A549 (cell line): ENCODE measurements at regions not wholly inside any gene's neighbourhood (a gene's known extent, or its start where the extent isn't known, plus 50 kb on each side); places are given as distances from the start of the nearest gene placed in this dataset.
"Not testable (repeated sequence)": the region's sequence is repeated elsewhere in the genome, so short reads cannot be mapped to it uniquely, and the experiment has no call there.

ENCODE experiments used
- ATAC-seq, 2 experiments: fragments of 200-7000 bp in 1 of 2; fragments of >200 bp in 1 of 2; cut with Nextera tagmentation in 1 of 2; cut with Tn5 transposase in 1 of 2; 3 replicates each; pipeline versions ENCODE4 v1.8.0 to v1.9.1; 2018 to 2020; ENCODE audit warnings: mild to moderate bottlenecking in 1 of 2, moderate library complexity in 1 of 2
- CTCF ChIA-PET: fragments of 300-600 bp; sonication (Branson Sonifier 250); formaldehyde crosslinking; extraction: SDS; loops from one replicate; lab custom pipeline; 2021; ENCODE audit warnings: antibody characterized with exemption, inconsistent platforms; lab: Yijun Ruan, JAX
- POLR2A ChIA-PET: fragments of 350-600 bp; formaldehyde crosslinking; extraction: SDS; loops from one replicate; lab custom pipeline; 2021; ENCODE audit warnings: antibody characterized with exemption, inconsistent platforms; lab: Yijun Ruan, JAX
- DNase-seq, 2 experiments: peaks; one replicate each; pipeline versions ENCODE4 v3.0.0 to v3.0.0-alpha.2; 2011 to 2016; ENCODE audit warnings: low read depth in 1 of 2, low spot score in 1 of 2
- FAIRE-seq: peaks from 2 replicates; lab custom pipeline; 2011; peaks lifted over from hg19 to GRCh38; lab: Jason Lieb, UNC
- H3K27ac ChIP-seq, 2 experiments: fragments of >200 bp; sonication (Bioruptor Twin); formaldehyde crosslinking; 3 replicates each; pipeline ENCODE4 v1.5.1; 2016 to 2017
- H3K4me1 ChIP-seq: fragments of >200 bp; sonication (Bioruptor Twin); formaldehyde crosslinking; 3 replicates; pipeline ENCODE4 v1.6.1; 2016
- H3K4me2 ChIP-seq: fragments of >200 bp; sonication (Bioruptor Twin); formaldehyde crosslinking; 3 replicates; pipeline ENCODE4 v1.6.1; 2016
- H3K4me3 ChIP-seq: fragments of >200 bp; sonication (Bioruptor Twin); formaldehyde crosslinking; 3 replicates; pipeline ENCODE4 v1.5.1; 2016
- H3K9me3 ChIP-seq: fragments of >200 bp; sonication (Bioruptor Twin); formaldehyde crosslinking; 3 replicates; pipeline ENCODE4 v1.6.1; 2016
- BHLHE40 ChIP-seq: IDR thresholded peaks from 2 replicates; pipeline ENCODE4 v1.6.1; 2012; ENCODE audit warnings: low read depth, low read length, inconsistent platforms
- CEBPB ChIP-seq, 2 experiments: fragments of >200 bp in 1 of 2; sonication (Bioruptor Twin) in 1 of 2; formaldehyde crosslinking in 1 of 2; IDR thresholded peaks; 2 replicates each; pipeline ENCODE4 v1.6.1; 2012 to 2016
- CHD4 ChIP-seq: fragments of 200-600 bp; sonication (generic); IDR thresholded peaks from 2 replicates; pipeline ENCODE4 v1.6.1; 2016; ENCODE audit warnings: antibody characterized with exemption, mild to moderate bottlenecking, borderline replicate concordance
- E2F6 ChIP-seq: IDR thresholded peaks from 2 replicates; pipeline ENCODE4 v1.6.1; 2012; ENCODE audit warnings: low read depth, borderline replicate concordance
- ELK1 ChIP-seq: fragments of 150-350 bp; IDR thresholded peaks from 2 replicates; pipeline ENCODE4 v1.6.1; 2014; ENCODE audit warnings: low read depth, mild to moderate bottlenecking, low read length
- FOSL2 ChIP-seq, 2 experiments: fragments of 450-650 bp in 1 of 2; fragments of >200 bp in 1 of 2; sonication (Bioruptor Twin) in 1 of 2; formaldehyde crosslinking; IDR thresholded peaks; 2 replicates each; pipeline versions ENCODE4 v1.5.0 to v1.6.1; 2016 to 2020; ENCODE audit warnings: mild to moderate bottlenecking in 1 of 2, moderate library complexity in 1 of 2
- FOXS1 ChIP-seq: fragments of 250-450 bp; sonication (Bioruptor Pico); IDR thresholded peaks from 2 replicates; pipeline ENCODE4 v1.5.0; 2020; ENCODE audit warnings: mild to moderate bottlenecking, moderate library complexity
- GATA3 ChIP-seq: IDR thresholded peaks from 2 replicates; pipeline ENCODE4 v1.6.1; 2012; ENCODE audit warnings: borderline replicate concordance
- HDAC2 ChIP-seq: fragments of 200-600 bp; sonication (generic); IDR thresholded peaks from 2 replicates; pipeline ENCODE4 v1.6.1; 2016
- HES2 ChIP-seq: fragments of >200 bp; sonication (Bioruptor Twin); formaldehyde crosslinking; IDR thresholded peaks from 2 replicates; pipeline ENCODE4 v1.6.1; 2016
- HOXA7 ChIP-seq: fragments of 250-450 bp; sonication (Bioruptor Pico); IDR thresholded peaks from 2 replicates; pipeline ENCODE4 v1.5.0; 2020; ENCODE audit warnings: mild to moderate bottlenecking, moderate library complexity
- HOXB13 ChIP-seq: fragments of 250-450 bp; sonication (Bioruptor Pico); IDR thresholded peaks from 2 replicates; pipeline ENCODE4 v1.5.0; 2020; ENCODE audit warnings: low read depth, mild to moderate bottlenecking, moderate library complexity
- JUN ChIP-seq, 2 experiments: fragments of >200 bp; sonication (Bioruptor Twin); formaldehyde crosslinking; IDR thresholded peaks; 2 replicates in 1 of 2; 3 replicates in 1 of 2; pipeline ENCODE4 v1.6.1; 2016 to 2017
- MAFK ChIP-seq: fragments of 450-650 bp; IDR thresholded peaks from 2 replicates; pipeline ENCODE4 v1.6.1; 2014; ENCODE audit not compliant: partially characterized antibody
- MAZ ChIP-seq: fragments of 150-350 bp; IDR thresholded peaks from 2 replicates; pipeline ENCODE4 v1.6.1; 2014; ENCODE audit warnings: antibody characterized with exemption, low read depth, low read length, borderline replicate concordance
- NPAS2 ChIP-seq: fragments of 250-450 bp; sonication (Bioruptor Pico); IDR thresholded peaks from 2 replicates; pipeline ENCODE4 v1.8.0; 2022; ENCODE audit warnings: mild to moderate bottlenecking, moderate library complexity, borderline replicate concordance
- POLR2A ChIP-seq: IDR thresholded peaks from 2 replicates; pipeline ENCODE4 v1.6.1; 2012; ENCODE audit warnings: mild to moderate bottlenecking, low read length
- POLR2AphosphoS2 ChIP-seq: conservative IDR thresholded peaks from 2 replicates; pipeline ENCODE4 v1.6.1; 2012; ENCODE audit warnings: low read length, improper control_type of control experiment, inconsistent platforms
- RAD21 ChIP-seq, 2 experiments: fragments of >200 bp in 1 of 2; sonication (Bioruptor Twin) in 1 of 2; formaldehyde crosslinking in 1 of 2; IDR thresholded peaks in 1 of 2; conservative IDR thresholded peaks in 1 of 2; 2 replicates in 1 of 2; 3 replicates in 1 of 2; pipeline ENCODE4 v1.6.1; 2012 to 2018; ENCODE audit warnings: inconsistent platforms in 1 of 2
- RARB ChIP-seq: fragments of 250-450 bp; sonication (Bioruptor Pico); IDR thresholded peaks from 2 replicates; pipeline ENCODE4 v1.8.0; 2021; ENCODE audit warnings: mild to moderate bottlenecking, moderate library complexity
- REST ChIP-seq: fragments of 200-600 bp; sonication (generic); IDR thresholded peaks from 2 replicates; pipeline ENCODE4 v1.6.1; 2016; ENCODE audit warnings: antibody characterized with exemption, mild to moderate bottlenecking, moderate library complexity
- RFX5 ChIP-seq: fragments of 450-650 bp; IDR thresholded peaks from 2 replicates; pipeline ENCODE4 v1.7.1; 2014; ENCODE audit warnings: antibody characterized with exemption, mild to moderate bottlenecking, moderate library complexity
- RNF2 ChIP-seq: fragments of 200-600 bp; sonication (generic); IDR thresholded peaks from 2 replicates; pipeline ENCODE4 v1.6.1; 2016; ENCODE audit warnings: low read depth, mild to moderate bottlenecking, antibody characterized with exemption, moderate library complexity, borderline replicate concordance
- SMC3 ChIP-seq: fragments of >200 bp; sonication (Bioruptor Twin); formaldehyde crosslinking; IDR thresholded peaks from 3 replicates; pipeline ENCODE4 v1.6.1; 2018; ENCODE audit warnings: inconsistent platforms
- SREBF2 ChIP-seq: fragments of 450-650 bp; IDR thresholded peaks from 2 replicates; pipeline ENCODE4 v1.6.1; 2014; ENCODE audit warnings: mild to moderate bottlenecking, moderate library complexity
- TFCP2L1 ChIP-seq: fragments of 250-450 bp; sonication (Bioruptor Pico); IDR thresholded peaks from 2 replicates; pipeline ENCODE4 v1.5.0; 2021; ENCODE audit warnings: mild to moderate bottlenecking
- ZC3H11A ChIP-seq: fragments of 450-650 bp; IDR thresholded peaks from 2 replicates; pipeline ENCODE4 v1.6.1; 2014; ENCODE audit warnings: antibody characterized with exemption, mild to moderate bottlenecking
- ZSCAN20 ChIP-seq: fragments of 250-450 bp; sonication (Bioruptor Pico); IDR thresholded peaks from 2 replicates; pipeline ENCODE4 v1.8.0; 2022; ENCODE audit warnings: mild to moderate bottlenecking, moderate library complexity
- WGBS: methylation state at CpG from one replicate; pipeline ENCODE4 v1.1.6; 2017; ENCODE audit errors: missing lambda C conversion rate; 5-methylcytosine and 5-hydroxymethylcytosine counted together

- ATAC-seq, FAIRE-seq, H3K27ac ChIP-seq, H3K4me1 ChIP-seq, H3K9me3 ChIP-seq, POLR2A ChIA-PET, H3K4me3 ChIP-seq, H3K4me2 ChIP-seq, DNase-seq: not testable (repeated sequence)
- CTCF ChIA-PET = interaction anchor here (0.6 to 1.7 kb wide), 3 partner anchors 14 to 479 kb away, joined by 3 to 5 read pairs (median 3); no protein-coding TSS in a partner anchor
- 91% methylated on average over 1 of the region's 1 CpG for WGBS
These were observed 209.0 kb downstream of the IPMK start for GRCh38 chr10:58058683-58059082.

GRCh38 chr10:58054881-58055280, 212.8 kb downstream of the IPMK start:
- H3K4me1 ChIP-seq = no peaks in the 10 kb centered on the region
- DNase-seq (no peak), FAIRE-seq (no peak), ATAC-seq (no peak)
- POLR2A ChIA-PET = no interaction called here
- no peaks in the 10 kb centered on the region for H3K9me3 ChIP-seq
- 95% methylated on average over 2 of the region's 2 CpGs for WGBS
- no peak for TF ChIP-seq RNF2
- no peak for TF ChIP-seq TFCP2L1
- no peak for TF ChIP-seq NPAS2
- no peak for TF ChIP-seq HES2
- no peak for TF ChIP-seq SMC3
- TF ChIP-seq JUN (IDR thresholded peaks at IDR 0.05) = no peak
- no peak for TF ChIP-seq HOXB13 (CRISPR knock-in tag)
- no peak for TF ChIP-seq BHLHE40
- no peak for TF ChIP-seq REST
- TF ChIP-seq FOSL2 (IDR thresholded peaks at IDR 0.05) = no peak
- TF ChIP-seq FOSL2 (CRISPR knock-in tag; IDR thresholded peaks at IDR 0.05) = no peak
- no peak overlapping the region for H3K4me3 ChIP-seq
- CTCF ChIA-PET = interaction anchor here (0.8 kb wide), 1 partner anchor 10 kb away, joined by 3 read pairs; no protein-coding TSS in a partner anchor
- no peak overlapping the region for H3K4me2 ChIP-seq
- no peak overlapping the region for H3K27ac ChIP-seq

- DNase-seq (no peak), ATAC-seq (no peak), FAIRE-seq (no peak)
- Histone ChIP-seq H3K27ac (no peak overlapping the region), H3K4me1 (no peaks in the 10 kb centered on the region), H3K4me3 (no peak overlapping the region), H3K9me3 (no peaks in the 10 kb centered on the region), H3K4me2 (no peak overlapping the region)
- ChIA-PET POLR2A (no interaction called here), CTCF (interaction anchor here (0.6 to 2.1 kb wide), 3 partner anchors 12 to 335 kb away, joined by 3 to 8 read pairs (median 3); no protein-coding TSS in a partner anchor)
- no peak for TF ChIP-seq MAZ
- no peak for TF ChIP-seq MAFK
- TF ChIP-seq ZSCAN20 (CRISPR knock-in tag) = no peak
- no peak for TF ChIP-seq POLR2A
- TF ChIP-seq GATA3 = no peak
- no peak for TF ChIP-seq RAD21 (conservative IDR thresholded peaks at IDR 0.05 in 1 of 2, IDR thresholded peaks at IDR 0.05 in 1 of 2)
- TF ChIP-seq CHD4 = no peak
- TF ChIP-seq E2F6 = no peak
- TF ChIP-seq FOXS1 (CRISPR knock-in tag) = no peak
- no peak for TF ChIP-seq HDAC2
- TF ChIP-seq HOXB13 (CRISPR knock-in tag) = no peak
- TF ChIP-seq CEBPB (IDR thresholded peaks at IDR 0.05) = no peak
- no peak for TF ChIP-seq ELK1
- TF ChIP-seq HOXA7 (CRISPR knock-in tag) = no peak
- no peak for TF ChIP-seq POLR2AphosphoS2
- no peak for TF ChIP-seq ZC3H11A
- TF ChIP-seq RFX5 = no peak
- no peak for TF ChIP-seq RARB (CRISPR knock-in tag)
- TF ChIP-seq SREBF2 = no peak
- WGBS = 48% methylated on average over 1 of the region's 1 CpG
These were observed 214.9 kb downstream of the IPMK start for GRCh38 chr10:58052772-58053171.
